ENCODE measurements at regions not wholly inside any gene's neighbourhood (a gene's known extent, or its start where the extent isn't known, plus 50 kb on each side); places are given as distances from the start of the nearest gene placed in this dataset.
A peak's percentile ranks its signal among the peaks of the same experiment; 100 is the strongest.

DNA sequence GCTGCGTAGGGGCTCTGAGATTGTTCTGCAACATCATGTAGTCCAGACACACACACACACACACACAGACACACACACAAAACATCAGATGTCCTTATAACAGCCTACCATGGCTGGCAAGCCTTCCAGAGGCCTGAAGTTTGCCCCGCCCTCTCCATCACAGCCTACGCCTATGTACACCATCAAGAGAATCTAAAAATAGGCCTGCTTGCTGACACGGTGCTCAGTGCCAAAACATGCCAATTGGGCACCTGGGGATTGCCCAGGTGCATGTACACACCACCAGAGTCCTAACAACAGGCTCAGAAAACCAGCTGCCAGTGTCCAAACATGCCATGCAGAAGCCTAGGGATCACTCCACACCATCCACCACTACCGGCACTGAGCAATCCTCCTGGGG, 391.7 kb upstream of the SPTLC3 start:
- H3K27me3 Mint-ChIP-seq (ENCODE audit: low read depth): no peaks in the 10 kb centered on the region
- H3K14ac ChIP-seq (ENCODE audit: insufficient read depth, low read length): no peak overlapping the region
- H3K9ac ChIP-seq (ENCODE audit: extremely low read depth, insufficient read length, low read length): no peak overlapping the region
- no peak overlapping the region for H3K4me2 ChIP-seq (ENCODE audit: insufficient read depth, insufficient read length, low read length)
- no peak overlapping the region for H3T11ph ChIP-seq (ENCODE audit: low read length)
- no peaks in the 10 kb centered on the region for H3K9me3 ChIP-seq (ENCODE audit: control insufficient read depth, low read depth, low read length)
- H3K79me2 ChIP-seq (ENCODE audit: insufficient read depth, low read length): no peaks in the 10 kb centered on the region; the same call in 1 of the 2 replicates
- H2BK15ac ChIP-seq (ENCODE audit: low read depth, low read length): no peak overlapping the region
- H3K4ac ChIP-seq (ENCODE audit: low read depth, low read length): no peak overlapping the region
- no CpG with 5 or more reads among the region's 5 CpGs for whole genome bisulfite sequencing (ENCODE audit: extremely low coverage, insufficient read length, low lambda C conversion rate)
- no peak overlapping the region for H3K4me3 Mint-ChIP-seq
- no peaks in the 10 kb centered on the region for H3K4me1 Mint-ChIP-seq
- no peaks in the 10 kb centered on the region for H3K23me2 ChIP-seq (ENCODE audit: insufficient read length, low read depth, low read length, poor library complexity, severe bottlenecking)
- no peak overlapping the region for H4K91ac ChIP-seq (ENCODE audit: insufficient read length, low read depth, low read length)
- H2AK5ac ChIP-seq (ENCODE audit: insufficient read length, low read length): no peak overlapping the region
- peaks cover 0 to 8% of the 10 kb centered on the region in 2 experiments; a peak in 3 of 5 replicates for H3K9me3 Mint-ChIP-seq
- peak overlapping the region in 1 of 3 experiments; percentile 85; a peak in 2 of 7 replicates for H3K27ac Mint-ChIP-seq
- no peak overlapping the region for H4K8ac ChIP-seq (replicated peaks; ENCODE audit: insufficient read length, low read depth, low read length)
- no peaks in the 10 kb centered on the region for H3K27me3 ChIP-seq (ENCODE audit: insufficient read depth, low read length)
- H4K20me1 ChIP-seq (ENCODE audit: control insufficient read depth, insufficient read depth, insufficient read length): no peaks in the 10 kb centered on the region
- H3K79me1 ChIP-seq (ENCODE audit: insufficient read depth, low read depth, low read length, poor library complexity, severe bottlenecking): no peaks in the 10 kb centered on the region
- H2AFZ ChIP-seq (ENCODE audit: low read length): no peak overlapping the region
- TF ChIP-seq, protein P1, sequence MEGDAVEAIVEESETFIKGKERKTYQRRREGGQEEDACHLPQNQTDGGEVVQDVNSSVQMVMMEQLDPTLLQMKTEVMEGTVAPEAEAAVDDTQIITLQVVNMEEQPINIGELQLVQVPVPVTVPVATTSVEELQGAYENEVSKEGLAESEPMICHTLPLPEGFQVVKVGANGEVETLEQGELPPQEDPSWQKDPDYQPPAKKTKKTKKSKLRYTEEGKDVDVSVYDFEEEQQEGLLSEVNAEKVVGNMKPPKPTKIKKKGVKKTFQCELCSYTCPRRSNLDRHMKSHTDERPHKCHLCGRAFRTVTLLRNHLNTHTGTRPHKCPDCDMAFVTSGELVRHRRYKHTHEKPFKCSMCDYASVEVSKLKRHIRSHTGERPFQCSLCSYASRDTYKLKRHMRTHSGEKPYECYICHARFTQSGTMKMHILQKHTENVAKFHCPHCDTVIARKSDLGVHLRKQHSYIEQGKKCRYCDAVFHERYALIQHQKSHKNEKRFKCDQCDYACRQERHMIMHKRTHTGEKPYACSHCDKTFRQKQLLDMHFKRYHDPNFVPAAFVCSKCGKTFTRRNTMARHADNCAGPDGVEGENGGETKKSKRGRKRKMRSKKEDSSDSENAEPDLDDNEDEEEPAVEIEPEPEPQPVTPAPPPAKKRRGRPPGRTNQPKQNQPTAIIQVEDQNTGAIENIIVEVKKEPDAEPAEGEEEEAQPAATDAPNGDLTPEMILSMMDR (conservative IDR thresholded peaks at IDR 0.05): no peak
- H3K4me1 ChIP-seq (ENCODE audit: insufficient read depth, low read length): no peaks in the 10 kb centered on the region
- H3K23ac ChIP-seq (ENCODE audit: insufficient read length, low read depth, low read length): no peak overlapping the region
- no peak overlapping the region for H2BK5ac ChIP-seq (ENCODE audit: insufficient read length, low read length)
- no peak for DNase-seq
- no peak overlapping the region for H3K27ac ChIP-seq (ENCODE audit: insufficient read length, low read depth, low read length)
- H3K18ac ChIP-seq (ENCODE audit: insufficient read length, low read depth, low read length): no peak overlapping the region
- H3K56ac ChIP-seq (ENCODE audit: insufficient read length, low read depth, low read length): no peak overlapping the region
- no peak overlapping the region for H2BK20ac ChIP-seq (ENCODE audit: low read depth, low read length, poor library complexity, severe bottlenecking)
- no peak overlapping the region for H2BK12ac ChIP-seq (ENCODE audit: insufficient read length, low read depth, low read length)
- peaks cover 0 to 3% (median 0%) of the 10 kb centered on the region in 3 experiments; a peak in 2 of 7 replicates for H3K36me3 Mint-ChIP-seq (ENCODE audit: insufficient read depth in 1 of 3, low read depth in 3 of 3)
- H2BK120ac ChIP-seq (ENCODE audit: low read depth, low read length, poor library complexity, severe bottlenecking): no peak overlapping the region
- no peak overlapping the region for H4K5ac ChIP-seq (ENCODE audit: insufficient read length, low read depth, low read length)
